Erythroblast (primary cell): ENCODE measurements at regions not wholly inside any gene's neighbourhood (a gene's known extent, or its start where the extent isn't known, plus 50 kb on each side); places are given as distances from the start of the nearest gene placed in this dataset.
"Not testable (repeated sequence)": the region's sequence is repeated elsewhere in the genome, so short reads cannot be mapped to it uniquely, and the experiment has no call there.

Source experiments
- DNase-seq, 2 experiments: peaks; one replicate each; lab custom pipeline; 2025; lab: John Stamatoyannopoulos, UW
- GATA1 ChIP-seq: IDR thresholded peaks from 2 replicates; pipeline ENCODE4 v1.6.1; 2011; ENCODE audit warnings: low read depth, mild to moderate bottlenecking, control low read depth, low read length, moderate library complexity
- POLR2A ChIP-seq: IDR thresholded peaks from 2 replicates; pipeline ENCODE4 v1.6.1; 2011; ENCODE audit warnings: mild to moderate bottlenecking, low read length

DNA sequence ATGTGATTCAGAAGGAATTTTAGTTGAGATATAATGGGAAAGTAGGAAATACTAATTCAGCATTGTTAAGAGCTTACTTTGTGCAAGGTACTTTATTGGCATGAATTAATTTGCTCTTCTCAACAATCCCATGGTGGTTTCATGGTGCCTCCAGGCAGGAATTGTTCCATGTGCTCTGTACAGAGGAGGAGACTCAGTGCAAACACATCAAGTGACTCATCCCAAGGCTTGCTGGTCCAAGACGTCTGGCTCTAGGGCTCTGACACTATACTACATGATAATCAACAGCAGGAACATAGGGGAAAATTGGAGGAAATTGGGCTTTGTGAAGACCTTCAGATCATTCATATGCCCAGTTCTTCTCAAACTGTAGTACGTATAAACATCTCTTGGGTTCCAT is 66.5 kb upstream of the PRKG1 start:
- TF ChIP-seq GATA1 = no peak
- DNase-seq = no peak

DNA sequence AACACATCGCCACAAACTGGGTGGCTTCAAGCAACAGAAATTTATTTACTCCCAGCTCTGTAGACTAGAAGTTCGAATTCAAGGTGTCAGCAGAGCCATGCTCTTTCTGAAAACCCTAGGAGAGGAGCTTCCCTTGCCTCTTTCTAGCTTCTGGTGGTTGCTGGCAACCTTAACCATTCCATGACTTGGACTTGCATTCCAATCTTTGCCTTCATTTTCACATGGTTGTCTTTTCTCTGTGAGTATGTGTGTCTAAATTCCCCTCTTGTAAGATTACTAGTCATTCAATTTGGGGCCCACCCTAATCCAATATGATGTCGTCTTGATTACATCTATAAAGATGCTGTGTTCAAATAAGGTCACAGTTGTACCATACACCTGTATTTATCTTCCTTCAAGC is 65.9 kb upstream of the PRKG1 start:
- DNase-seq = no peak
- TF ChIP-seq GATA1 (no peak), POLR2A (no peak)

DNA sequence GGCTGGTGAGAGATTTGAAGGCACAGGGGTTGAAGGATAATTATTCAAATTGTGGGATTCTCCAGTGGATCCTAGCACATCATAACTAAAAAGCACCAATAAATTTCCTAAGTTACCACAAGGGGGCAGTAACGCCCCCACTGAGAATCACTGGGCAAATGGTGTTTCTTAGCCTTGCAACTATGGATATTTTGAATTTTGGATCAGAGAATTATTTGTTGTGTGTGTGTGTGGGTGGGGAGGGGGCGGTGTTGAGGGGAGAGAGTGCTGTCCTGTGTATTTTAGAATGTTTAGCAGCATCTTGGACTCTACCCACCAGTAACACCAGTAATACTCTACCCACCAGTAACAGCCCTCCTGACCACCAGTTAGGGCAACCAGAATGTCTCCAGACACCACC is 63.3 kb upstream of the PRKG1 start:
- peak; percentile 27 to 66 for DNase-seq
- TF ChIP-seq GATA1 (no peak), POLR2A (no peak)

DNA sequence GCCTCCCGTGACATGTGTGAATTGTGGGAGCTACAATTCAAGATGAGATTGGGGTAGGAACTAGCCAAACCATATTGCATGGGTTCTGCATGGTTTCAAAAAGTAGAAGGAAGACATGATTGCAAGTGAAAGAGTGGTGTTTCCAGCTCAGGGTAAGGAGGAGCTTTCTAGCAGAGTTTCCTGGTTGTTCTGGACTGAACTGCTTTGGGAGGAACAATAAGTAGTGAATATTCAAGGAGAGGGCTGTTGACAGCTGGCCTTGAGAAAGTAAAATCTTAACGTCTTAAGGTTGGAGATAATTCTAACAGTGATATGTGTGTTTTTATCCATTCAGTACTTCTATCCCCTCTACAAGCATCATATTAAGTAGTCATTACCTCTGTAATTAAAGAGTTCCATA is 62.2 kb upstream of the PRKG1 start:
- DNase-seq = no peak
- no peak for TF ChIP-seq GATA1
- no peak for TF ChIP-seq POLR2A

DNA sequence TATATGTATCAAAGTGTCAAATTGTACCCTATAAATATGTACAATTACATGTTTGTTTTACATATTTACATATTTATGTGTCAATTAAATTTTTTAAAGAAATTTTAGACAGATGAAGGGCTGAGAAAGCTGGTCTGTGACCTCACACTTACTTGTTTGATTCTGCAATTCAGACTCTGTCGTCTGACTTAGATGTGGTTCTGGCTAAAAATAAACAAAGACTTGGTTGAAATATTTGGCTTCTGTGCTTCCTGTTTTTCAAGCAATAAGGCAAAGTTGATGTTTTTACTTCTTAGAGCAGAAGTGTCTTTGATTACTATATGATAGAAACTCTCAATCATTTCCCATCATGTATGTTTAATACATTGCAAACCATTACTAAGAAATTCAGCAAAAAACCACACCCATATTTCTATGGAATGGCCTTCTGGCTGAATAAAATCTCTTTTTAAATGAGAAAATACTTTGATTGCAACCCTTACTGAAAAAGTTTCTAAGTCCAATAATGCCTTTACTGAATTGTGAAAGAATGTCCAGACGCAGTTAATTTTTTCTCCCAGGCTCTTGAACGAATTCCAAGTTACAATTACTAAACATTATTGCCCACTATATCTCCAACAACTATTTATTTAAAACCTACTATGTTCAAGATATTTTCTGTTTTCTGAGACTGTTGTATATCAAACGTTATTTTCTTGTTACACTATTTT is 59.5 kb upstream of the PRKG1 start:
- DNase-seq = no peak
- TF ChIP-seq GATA1 (no peak), POLR2A (no peak)

DNA sequence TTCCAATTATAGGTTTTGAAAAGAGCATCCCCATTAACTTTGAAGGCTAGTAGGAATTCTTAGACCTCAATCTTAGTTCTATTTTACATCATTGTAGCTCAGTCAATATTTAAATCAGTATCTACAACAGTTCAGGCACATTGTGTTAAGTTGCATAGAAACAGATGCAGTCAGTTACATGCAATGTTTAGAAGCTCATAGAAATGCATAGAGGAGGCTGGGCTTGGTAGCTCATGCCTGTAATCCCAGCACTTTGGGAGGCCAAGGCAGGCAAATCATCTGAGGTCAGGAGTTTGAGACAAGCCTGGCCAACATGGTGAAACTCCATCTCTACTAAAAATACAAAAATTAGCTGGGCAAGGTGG is 58.9 kb upstream of the PRKG1 start:
- DNase-seq = not testable (repeated sequence)

DNA sequence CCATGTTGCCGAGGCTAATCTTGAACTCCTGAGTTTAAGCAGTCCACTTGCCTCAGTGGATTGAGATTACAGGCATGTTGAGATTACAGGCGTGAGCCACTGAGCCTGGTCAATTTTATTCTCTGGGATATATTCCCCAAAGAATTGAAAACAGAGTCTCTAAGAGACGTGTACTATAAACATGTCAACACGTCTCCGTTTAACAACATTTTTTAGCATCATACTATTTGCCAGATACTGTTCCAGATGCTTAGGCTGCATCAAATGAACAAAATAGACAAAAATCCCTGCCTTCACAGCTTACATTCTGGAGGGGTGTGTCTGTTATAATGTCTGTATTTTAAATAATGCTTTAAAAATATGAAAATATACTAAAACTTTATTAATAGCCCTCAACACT is 54.1 kb upstream of the PRKG1 start:
- TF ChIP-seq POLR2A = no peak
- no peak for DNase-seq

DNA sequence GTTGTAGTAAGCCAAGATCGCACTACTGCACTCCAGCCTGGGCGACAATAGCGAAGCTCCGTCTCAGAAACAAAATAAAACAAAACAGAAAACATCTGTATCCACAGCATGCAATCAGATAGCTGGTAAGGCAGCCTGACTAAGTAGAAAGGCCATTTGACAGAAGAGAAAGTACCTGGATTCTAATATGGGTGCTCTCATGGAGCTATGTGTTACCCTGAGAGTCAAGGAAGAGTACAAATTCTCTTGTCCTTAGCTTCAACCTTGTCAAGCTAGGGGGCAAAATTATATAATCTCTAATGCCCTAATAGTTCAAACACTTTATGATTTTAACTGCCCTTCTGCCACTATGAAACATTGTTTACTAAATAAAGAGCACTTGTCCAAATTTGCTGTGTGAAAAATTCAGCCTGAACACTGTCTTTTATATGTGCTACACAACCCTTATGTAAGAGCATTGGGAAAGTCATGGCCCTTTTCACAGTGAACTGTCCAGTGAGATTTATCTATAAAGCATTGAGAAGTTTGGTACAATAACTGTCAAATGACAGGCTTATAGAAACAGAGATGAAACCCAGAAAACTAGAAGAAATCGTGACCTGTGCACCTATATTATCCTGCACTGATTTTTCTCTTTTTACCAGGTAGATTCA is 51.2 kb upstream of the PRKG1 start:
- no peak for DNase-seq
- no peak for TF ChIP-seq GATA1
- TF ChIP-seq POLR2A = no peak

DNA sequence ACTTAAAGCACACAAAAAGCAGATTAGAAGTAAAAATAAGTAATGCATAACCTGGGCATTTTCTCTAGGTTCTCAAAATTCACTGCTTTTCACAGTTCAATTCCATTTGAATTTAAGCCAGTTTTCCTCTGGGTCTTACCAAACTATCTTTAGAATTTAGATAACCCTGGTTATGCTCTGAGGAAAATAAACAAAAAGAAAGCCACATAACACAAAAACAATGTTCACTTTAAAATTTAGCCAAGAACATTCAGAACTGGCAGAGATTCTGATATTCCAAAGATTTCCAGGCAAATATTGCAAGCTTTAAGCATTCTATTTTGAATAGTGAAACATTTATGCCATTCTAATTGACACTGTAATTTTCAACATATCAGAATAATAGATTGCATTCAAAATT is 50.7 kb upstream of the PRKG1 start:
- TF ChIP-seq GATA1 (no peak), POLR2A (no peak)
- no peak for DNase-seq
